ENCODE measurements at regions not wholly inside any gene's neighbourhood (a gene's known extent, or its start where the extent isn't known, plus 50 kb on each side); places are given as distances from the start of the nearest gene placed in this dataset.

DNA sequence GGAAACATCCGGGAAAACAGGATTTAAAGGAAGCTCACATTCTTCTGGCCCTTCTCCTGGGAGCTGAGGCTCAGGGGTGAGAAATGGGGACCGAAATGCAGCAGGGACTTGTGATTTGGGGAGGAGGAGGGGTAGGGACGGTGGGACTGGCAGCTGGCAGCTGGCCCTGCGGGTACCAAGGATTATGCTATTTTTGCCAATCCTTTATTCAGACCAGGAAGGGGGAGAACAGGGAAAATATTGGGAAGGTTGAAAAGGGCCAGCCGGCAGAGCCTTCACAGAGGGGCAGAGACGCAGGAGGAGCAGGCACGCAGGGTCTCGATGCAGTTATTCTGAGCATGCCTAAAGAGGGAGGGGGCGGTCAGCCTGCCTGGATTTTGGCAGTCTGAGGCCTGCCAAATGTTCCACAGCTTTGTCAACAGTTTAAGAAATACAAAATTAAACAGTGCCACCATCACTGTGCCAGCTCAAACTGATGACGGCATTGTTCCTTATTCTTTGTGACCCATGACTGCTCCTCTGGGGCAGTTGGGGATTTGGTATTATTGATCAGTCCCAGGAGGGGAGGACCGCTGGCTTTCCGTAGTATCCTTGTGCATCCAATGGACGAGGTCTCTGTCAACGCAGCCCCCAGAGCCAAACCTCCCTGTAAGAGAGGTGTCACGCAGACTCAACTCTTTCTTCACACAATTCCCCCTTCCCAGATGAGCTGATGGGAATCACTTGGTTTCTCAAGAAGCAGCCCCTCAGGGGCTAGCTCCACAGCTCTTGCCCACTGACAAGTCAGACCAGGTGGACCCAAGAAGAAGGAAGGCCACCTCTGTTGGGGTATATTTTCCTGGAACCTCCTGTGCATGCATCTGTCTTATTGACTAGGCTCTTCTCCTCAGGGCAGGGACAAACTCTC is 553.3 kb downstream of the BNC2 start:
- TF ChIP-seq CTCF (IDR thresholded peaks at IDR 0.05) (no peak), POLR2A (IDR thresholded peaks at IDR 0.05) (no peak)

All from adrenal gland (tissue), 5 donors.